Trophoblast cell (in vitro differentiated cells and primary cell): ENCODE measurements at regions not wholly inside any gene's neighbourhood (a gene's known extent, or its start where the extent isn't known, plus 50 kb on each side); places are given as distances from the start of the nearest gene placed in this dataset.
A peak's percentile ranks its signal among the peaks of the same experiment; 100 is the strongest.

ENCODE experiments used
- DNase-seq, 2 donors: peaks; one replicate each; pipeline ENCODE4 v3.0.0-alpha.2; 2016
- H2AFZ ChIP-seq: 2 replicates; pipeline ENCODE4 v1.6.1; 2013; ENCODE audit warnings: low read length, moderate library complexity, mild to moderate bottlenecking; ENCODE audit not compliant: insufficient read depth, poor library complexity
- H2AK5ac ChIP-seq: 2 replicates; pipeline ENCODE4 v1.6.1; 2013; ENCODE audit warnings: mild to moderate bottlenecking, low read length
- H2BK120ac ChIP-seq: 2 replicates; pipeline ENCODE4 v1.6.1; 2013; ENCODE audit warnings: low read length, mild to moderate bottlenecking, moderate library complexity; ENCODE audit not compliant: insufficient read depth, poor library complexity
- H2BK12ac ChIP-seq: 2 replicates; pipeline ENCODE4 v1.6.1; 2013; ENCODE audit warnings: mild to moderate bottlenecking, low read length, moderate library complexity
- H2BK5ac ChIP-seq: 2 replicates; pipeline ENCODE4 v1.6.1; 2013; ENCODE audit warnings: low read length, low read depth, moderate library complexity, mild to moderate bottlenecking; ENCODE audit not compliant: poor library complexity
- H3K14ac ChIP-seq: 2 replicates; pipeline ENCODE4 v1.6.1; 2013; ENCODE audit warnings: mild to moderate bottlenecking, low read length
- H3K18ac ChIP-seq: 2 replicates; pipeline ENCODE4 v1.6.1; 2013; ENCODE audit warnings: mild to moderate bottlenecking, low read length
- H3K23ac ChIP-seq: 2 replicates; pipeline ENCODE4 v1.6.1; 2013; ENCODE audit warnings: low read length
- H3K27ac ChIP-seq: 2 replicates; pipeline ENCODE4 v1.5.1; 2013; ENCODE audit warnings: low read depth, mild to moderate bottlenecking, inconsistent platforms, low read length, moderate library complexity
- H3K27me3 ChIP-seq: 2 replicates; pipeline ENCODE4 v1.6.1; 2013; ENCODE audit warnings: inconsistent platforms, mild to moderate bottlenecking, low read length, moderate library complexity; ENCODE audit not compliant: insufficient read depth
- H3K36me3 ChIP-seq, 2 experiments: 1 replicate in 1 of 2; 2 replicates in 1 of 2; pipeline ENCODE4 v1.6.1; 2013; ENCODE audit warnings: low read length in 2 of 2, mild to moderate bottlenecking in 2 of 2, moderate library complexity in 1 of 2; ENCODE audit not compliant: insufficient read depth in 2 of 2, control insufficient read depth in 1 of 2
- H3K4ac ChIP-seq: 2 replicates; pipeline ENCODE4 v1.6.1; 2013; ENCODE audit warnings: low read depth, mild to moderate bottlenecking, low read length, moderate library complexity
- H3K4me1 ChIP-seq, 2 experiments: 1 replicate in 1 of 2; 2 replicates in 1 of 2; pipeline ENCODE4 v1.6.1; 2013; ENCODE audit warnings: low read length in 2 of 2, mild to moderate bottlenecking in 2 of 2, moderate library complexity in 1 of 2; ENCODE audit not compliant: insufficient read depth in 2 of 2, control insufficient read depth in 1 of 2
- H3K4me2 ChIP-seq: 2 replicates; pipeline ENCODE4 v1.6.1; 2013; ENCODE audit warnings: inconsistent platforms, mild to moderate bottlenecking, low read length, moderate library complexity
- H3K4me3 ChIP-seq: 2 replicates; pipeline ENCODE4 v1.5.1; 2013; ENCODE audit warnings: mild to moderate bottlenecking, low read depth, low read length, inconsistent platforms
- H3K79me1 ChIP-seq: one replicate; pipeline ENCODE4 v1.6.1; 2013; ENCODE audit warnings: low read length
- H3K79me2 ChIP-seq: 2 replicates; pipeline ENCODE4 v1.6.1; 2013; ENCODE audit warnings: low read length, mild to moderate bottlenecking; ENCODE audit not compliant: control insufficient read depth, insufficient read depth, poor library complexity
- H3K9ac ChIP-seq: 2 replicates; pipeline ENCODE4 v1.6.1; 2013; ENCODE audit warnings: mild to moderate bottlenecking, low read length
- H3K9me3 ChIP-seq: 2 replicates; pipeline ENCODE4 v1.6.1; 2013; ENCODE audit warnings: low read depth, mild to moderate bottlenecking, control low read depth, inconsistent platforms, low read length; ENCODE audit not compliant: insufficient read depth
- H4K12ac ChIP-seq: 2 replicates; pipeline ENCODE4 v1.6.1; 2013; ENCODE audit warnings: low read depth, mild to moderate bottlenecking, low read length, moderate library complexity
- H4K8ac ChIP-seq: 2 replicates; pipeline ENCODE4 v1.6.1; 2013; ENCODE audit warnings: low read depth, mild to moderate bottlenecking, low read length, moderate library complexity
- H4K91ac ChIP-seq: one replicate; pipeline ENCODE4 v1.6.1; 2013; ENCODE audit warnings: low read depth, mild to moderate bottlenecking, low read length, moderate library complexity
- WGBS: extraction: QIAGEN DNeasy Blood & Tissue Kit; methylation state at CpG from one replicate; pipeline ENCODE4 v1.1.7; 2013; ENCODE audit warnings: missing lambda C conversion rate; ENCODE audit not compliant: insufficient read length, insufficient coverage; ENCODE audit errors: extremely low coverage; 5-methylcytosine and 5-hydroxymethylcytosine counted together

GRCh38 chr22:45061332-45061731, 51.5 kb upstream of the PHF21B start:
- Histone ChIP-seq H2AFZ (no peak overlapping the region), H3K4ac (no peak overlapping the region), H3K18ac (no peak overlapping the region), H3K79me2 (no peaks in the 10 kb centered on the region), H3K9ac (no peak overlapping the region), H3K36me3 (no peaks in the 10 kb centered on the region), H2AK5ac (no peak overlapping the region), H4K12ac (no peak overlapping the region), H3K14ac (no peak overlapping the region), H3K79me1 (no peaks in the 10 kb centered on the region), H4K8ac (no peak overlapping the region), H3K4me2 (no peak overlapping the region), H3K9me3 (no peaks in the 10 kb centered on the region), H4K91ac (no peak overlapping the region), H3K4me1 (no peaks in the 10 kb centered on the region), H2BK120ac (no peak overlapping the region), H3K4me3 (no peak overlapping the region), H3K23ac (no peak overlapping the region), H3K27ac (no peak overlapping the region), H2BK12ac (no peak overlapping the region), H3K27me3 (no peaks in the 10 kb centered on the region), H2BK5ac (no peak overlapping the region)
- no peak for DNase-seq
- no CpG with 5 or more reads among the region's 8 CpGs for WGBS

GRCh38 chr22:45064313-45065278, 54.8 kb upstream of the PHF21B start:
- H2AK5ac ChIP-seq: no peak overlapping the region
- no peaks in the 10 kb centered on the region for H3K4me1 ChIP-seq
- no peak overlapping the region for H3K18ac ChIP-seq
- no peaks in the 10 kb centered on the region for H3K36me3 ChIP-seq
- no peak overlapping the region for H4K91ac ChIP-seq
- H2BK5ac ChIP-seq: no peak overlapping the region
- no peak overlapping the region for H3K9ac ChIP-seq
- H3K9me3 ChIP-seq: no peaks in the 10 kb centered on the region
- no peak overlapping the region for H2BK12ac ChIP-seq
- H4K12ac ChIP-seq: no peak overlapping the region
- no peak overlapping the region for H4K8ac ChIP-seq
- no peaks in the 10 kb centered on the region for H3K79me1 ChIP-seq
- no peaks in the 10 kb centered on the region for H3K27me3 ChIP-seq
- H3K14ac ChIP-seq: no peak overlapping the region
- no peaks in the 10 kb centered on the region for H3K79me2 ChIP-seq
- no peak overlapping the region for H3K4me3 ChIP-seq
- no peak overlapping the region for H3K23ac ChIP-seq
- no CpG with 5 or more reads among the region's 18 CpGs for WGBS
- no peak overlapping the region for H2BK120ac ChIP-seq
- peak; percentile 8 to 27 for DNase-seq
- no peak overlapping the region for H2AFZ ChIP-seq
- no peak overlapping the region for H3K4me2 ChIP-seq
- no peak overlapping the region for H3K27ac ChIP-seq
- no peak overlapping the region for H3K4ac ChIP-seq

GRCh38 chr22:45065726-45066125, 55.9 kb upstream of the PHF21B start:
- H4K8ac ChIP-seq: no peak overlapping the region
- H3K23ac ChIP-seq: no peak overlapping the region
- no peaks in the 10 kb centered on the region for H3K79me2 ChIP-seq
- H3K14ac ChIP-seq: no peak overlapping the region
- H3K9ac ChIP-seq: no peak overlapping the region
- H4K12ac ChIP-seq: no peak overlapping the region
- H3K9me3 ChIP-seq: no peaks in the 10 kb centered on the region
- H3K27ac ChIP-seq: no peak overlapping the region
- no peak overlapping the region for H3K4me3 ChIP-seq
- no peak overlapping the region for H3K4me2 ChIP-seq
- no peak overlapping the region for H2BK120ac ChIP-seq
- no peak overlapping the region for H2AFZ ChIP-seq
- H3K27me3 ChIP-seq: no peaks in the 10 kb centered on the region
- DNase-seq: no peak
- H3K4me1 ChIP-seq: no peaks in the 10 kb centered on the region
- H3K36me3 ChIP-seq: no peaks in the 10 kb centered on the region
- no peak overlapping the region for H3K4ac ChIP-seq
- H2BK12ac ChIP-seq: no peak overlapping the region
- WGBS: no CpG with 5 or more reads among the region's 8 CpGs
- no peak overlapping the region for H4K91ac ChIP-seq
- no peaks in the 10 kb centered on the region for H3K79me1 ChIP-seq
- H3K18ac ChIP-seq: no peak overlapping the region
- H2BK5ac ChIP-seq: no peak overlapping the region
- H2AK5ac ChIP-seq: no peak overlapping the region

- no peak overlapping the region for H3K14ac ChIP-seq
- peaks cover 2% of the 10 kb centered on the region in 2 experiments for H3K4me1 ChIP-seq
- no peak overlapping the region for H3K18ac ChIP-seq
- H3K79me2 ChIP-seq: no peaks in the 10 kb centered on the region
- no peak overlapping the region for H2AFZ ChIP-seq
- H4K12ac ChIP-seq: no peak overlapping the region
- H3K23ac ChIP-seq: no peak overlapping the region
- no peak overlapping the region for H2BK12ac ChIP-seq
- no peaks in the 10 kb centered on the region for H3K9me3 ChIP-seq
- H4K91ac ChIP-seq: no peak overlapping the region
- H2AK5ac ChIP-seq: no peak overlapping the region
- no peaks in the 10 kb centered on the region for H3K36me3 ChIP-seq
- no peak overlapping the region for H3K4me2 ChIP-seq
- DNase-seq: no peak
- WGBS: no CpG with 5 or more reads among the region's 1 CpG
- H3K27me3 ChIP-seq: no peaks in the 10 kb centered on the region
- H2BK120ac ChIP-seq: no peak overlapping the region
- H4K8ac ChIP-seq: no peak overlapping the region
- H3K4me3 ChIP-seq: no peak overlapping the region
- H2BK5ac ChIP-seq: no peak overlapping the region
- no peak overlapping the region for H3K27ac ChIP-seq
- no peak overlapping the region for H3K9ac ChIP-seq
- no peaks in the 10 kb centered on the region for H3K79me1 ChIP-seq
- no peak overlapping the region for H3K4ac ChIP-seq
These were observed 57.9 kb upstream of the PHF21B start for GRCh38 chr22:45067731-45068130.
